ENCODE measurements at regions not wholly inside any gene's neighbourhood (a gene's known extent, or its start where the extent isn't known, plus 50 kb on each side); places are given as distances from the start of the nearest gene placed in this dataset.
"Not testable (repeated sequence)": the region's sequence is repeated elsewhere in the genome, so short reads cannot be mapped to it uniquely, and the experiment has no call there.

GRCh38 chr7:65796205-65796604 lies 76.7 kb upstream of the VKORC1L1 start:
- intact Hi-C loops (cut with DNase I; ENCODE audit: low total_unique reads) = no loop called here
- no peak for TF ChIP-seq POLR2AphosphoS5 (IDR thresholded peaks at IDR 0.05)
- TF ChIP-seq EP300 (IDR thresholded peaks at IDR 0.05; ENCODE audit: low read depth) = no peak
- TF ChIP-seq CTCF (IDR thresholded peaks at IDR 0.05) = no peak
- TF ChIP-seq POLR2A (IDR thresholded peaks at IDR 0.05) = no peak
- no peak for DNase-seq
- Histone ChIP-seq H3K4me1 (no peaks in the 10 kb centered on the region), H3K4me3 (no peak overlapping the region), H3K27me3 (no peaks in the 10 kb centered on the region), H3K9me3 (no peaks in the 10 kb centered on the region), H3K27ac (no peak overlapping the region), H3K36me3 (no peaks in the 10 kb centered on the region)
- in situ Hi-C loops (cut with MboI; ENCODE audit: low pct_ligation_motif_present in 1 of 4, low pct_unique_long_range_greater_than_20kb in 1 of 4, low sequenced_read_pairs in 3 of 4) = no loop called here
- 74 to 93% methylated on average over 3 to 4 of the region's 4 CpGs for WGBS, 2 donors (ENCODE audit: low coverage in 1 of 2)

DNA sequence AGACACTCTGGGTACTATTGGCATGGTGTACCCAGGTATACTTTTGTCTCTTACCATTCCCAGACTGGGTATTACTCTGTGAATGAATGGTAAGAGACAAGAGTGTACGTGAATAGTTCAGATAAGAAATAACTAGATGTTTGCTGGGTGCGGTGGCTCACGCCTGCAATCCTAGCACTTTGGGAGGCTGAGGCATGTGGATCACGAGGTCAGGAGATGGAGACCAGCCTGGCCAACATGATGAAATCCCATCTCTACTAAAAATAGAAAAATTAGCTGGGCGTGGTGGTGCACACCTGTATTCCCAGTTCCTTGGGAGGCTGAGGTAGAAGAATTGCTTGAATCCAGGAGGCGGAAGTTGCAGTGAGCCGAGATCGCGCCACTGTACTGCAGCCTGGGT lies 75.8 kb upstream of the VKORC1L1 start:
- H3K4me1 ChIP-seq; H3K4me3 ChIP-seq; H3K36me3 ChIP-seq; intact Hi-C loops (cut with DNase I; ENCODE audit: low total_unique reads); H3K27me3 ChIP-seq; DNase-seq; H3K27ac ChIP-seq; H3K9me3 ChIP-seq; in situ Hi-C loops (cut with MboI; ENCODE audit: low pct_ligation_motif_present in 1 of 4, low pct_unique_long_range_greater_than_20kb in 1 of 4, low sequenced_read_pairs in 3 of 4): not testable (repeated sequence)
- WGBS, 2 donors (ENCODE audit: low coverage in 1 of 2) = 89 to 90% methylated on average over 9 of the region's 9 CpGs

- intact Hi-C loops (cut with DNase I; ENCODE audit: low total_unique reads); in situ Hi-C loops (cut with MboI; ENCODE audit: low pct_ligation_motif_present in 1 of 4, low pct_unique_long_range_greater_than_20kb in 1 of 4, low sequenced_read_pairs in 3 of 4): not testable (repeated sequence)
- WGBS, 2 donors (ENCODE audit: low coverage in 1 of 2) = 85 to 91% methylated on average over 5 of the region's 5 CpGs
These were observed 75.3 kb upstream of the VKORC1L1 start for GRCh38 chr7:65797566-65797965.

DNA sequence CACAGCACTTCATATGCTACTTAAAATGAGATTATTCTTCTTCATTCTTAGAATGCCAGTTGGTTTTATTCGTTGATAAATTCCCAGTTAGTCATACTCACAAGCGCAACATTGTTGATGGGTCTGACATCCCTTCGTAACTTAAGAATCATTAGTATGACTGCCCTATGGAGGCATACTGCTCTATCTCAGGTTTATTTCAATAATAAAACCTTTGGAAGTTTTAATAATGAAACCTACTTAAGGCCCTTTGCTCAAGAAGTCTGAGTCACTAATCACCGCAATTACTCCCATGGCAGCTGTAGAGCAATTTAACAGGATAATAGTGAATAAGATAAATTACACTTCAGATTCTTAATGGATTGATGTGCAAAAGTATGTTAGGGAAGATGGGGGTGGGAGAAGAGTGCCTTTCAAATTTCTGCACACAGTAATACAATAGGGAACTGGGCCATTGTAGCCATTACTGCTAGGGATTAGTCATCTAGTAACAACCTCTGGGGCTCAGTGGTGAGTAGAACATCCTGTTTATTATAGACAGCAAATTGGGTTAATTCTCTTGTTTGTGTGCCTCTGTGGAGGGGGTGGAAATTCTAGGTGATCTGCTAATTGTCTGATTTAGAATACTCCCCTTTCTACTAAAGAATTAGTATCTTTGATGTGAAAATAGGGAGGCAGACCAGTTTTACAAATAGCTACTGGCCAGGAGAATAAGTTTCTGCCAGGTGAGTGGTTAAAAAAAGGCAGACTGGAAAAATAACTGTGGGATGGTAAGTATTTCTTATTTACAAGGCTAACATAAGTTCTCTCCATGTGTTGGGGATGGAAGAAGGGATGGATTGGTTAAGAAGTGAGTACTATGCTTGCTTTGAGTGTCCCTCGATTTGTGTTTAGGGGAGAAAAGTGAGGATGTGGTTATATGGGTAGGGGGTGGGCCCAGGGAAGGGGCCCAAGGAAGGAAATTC lies 74.5 kb upstream of the VKORC1L1 start:
- H3K9me3 ChIP-seq = no peaks in the 10 kb centered on the region
- H3K36me3 ChIP-seq = no peaks in the 10 kb centered on the region
- no peaks in the 10 kb centered on the region for H3K4me1 ChIP-seq
- 66 to 71% methylated on average over 5 of the region's 5 CpGs for WGBS, 2 donors (ENCODE audit: low coverage in 1 of 2)
- TF ChIP-seq EP300 (IDR thresholded peaks at IDR 0.05; ENCODE audit: low read depth) (no peak), CTCF (IDR thresholded peaks at IDR 0.05) (no peak), POLR2AphosphoS5 (IDR thresholded peaks at IDR 0.05) (no peak), POLR2A (IDR thresholded peaks at IDR 0.05) (no peak)
- H3K27ac ChIP-seq = no peak overlapping the region
- intact Hi-C loops (cut with DNase I; ENCODE audit: low total_unique reads) = no loop called here
- in situ Hi-C loops (cut with MboI; ENCODE audit: low pct_ligation_motif_present in 1 of 4, low pct_unique_long_range_greater_than_20kb in 1 of 4, low sequenced_read_pairs in 3 of 4) = no loop called here
- H3K27me3 ChIP-seq = no peaks in the 10 kb centered on the region
- DNase-seq = no peak
- H3K4me3 ChIP-seq = no peak overlapping the region

More at GRCh38 chr7:65797566-65797965, 75.3 kb upstream of the VKORC1L1 start:
- H3K9me3 ChIP-seq, H3K4me1 ChIP-seq, H3K36me3 ChIP-seq, H3K4me3 ChIP-seq, DNase-seq, H3K27me3 ChIP-seq, H3K27ac ChIP-seq: not testable (repeated sequence)

- H3K27ac ChIP-seq; H3K9me3 ChIP-seq; H3K4me1 ChIP-seq; DNase-seq; H3K27me3 ChIP-seq; in situ Hi-C loops (cut with MboI; ENCODE audit: low pct_ligation_motif_present in 1 of 4, low pct_unique_long_range_greater_than_20kb in 1 of 4, low sequenced_read_pairs in 3 of 4); H3K36me3 ChIP-seq; intact Hi-C loops (cut with DNase I; ENCODE audit: low total_unique reads); H3K4me3 ChIP-seq: not testable (repeated sequence)
- 69 to 90% methylated on average over 2 to 4 of the region's 4 CpGs for WGBS, 2 donors (ENCODE audit: low coverage in 1 of 2)
These were observed 72.7 kb upstream of the VKORC1L1 start for GRCh38 chr7:65800191-65800590.

Measured in transverse colon (tissue), 4 donors.